GM04503 (cell line): ENCODE measurements at regions not wholly inside any gene's neighbourhood (a gene's known extent, or its start where the extent isn't known, plus 50 kb on each side); places are given as distances from the start of the nearest gene placed in this dataset.

Experiments used
- DNase-seq: peaks from one replicate; pipeline ENCODE4 v3.0.0-alpha.2; 2012; ENCODE audit warnings: low read depth

GRCh38 chr15:70473581-70474370 is 289.6 kb downstream of the UACA start:
- no peak for DNase-seq

GRCh38 chr15:70471517-70471916 is 291.8 kb downstream of the UACA start:
- no peak for DNase-seq

- no peak for DNase-seq
Measured at GRCh38 chr15:70470556-70471191, 292.7 kb downstream of the UACA start.

- DNase-seq: no peak
Measured at GRCh38 chr15:70469651-70470555, 293.5 kb downstream of the UACA start.

GRCh38 chr15:70469182-70469581 is 294.2 kb downstream of the UACA start:
- no peak for DNase-seq

- no peak for DNase-seq
Measured at GRCh38 chr15:70466895-70467529, 296.3 kb downstream of the UACA start.

- DNase-seq: no peak
Measured at GRCh38 chr15:70466305-70466704, 297.1 kb downstream of the UACA start.

- DNase-seq: no peak
Measured at GRCh38 chr15:70465812-70466211, 297.5 kb downstream of the UACA start.

- DNase-seq: no peak
Measured at GRCh38 chr15:70463453-70463834, 299.9 kb downstream of the UACA start.

GRCh38 chr15:70461992-70462391 is 301.4 kb downstream of the UACA start:
- no peak for DNase-seq

- no peak for DNase-seq
Measured at GRCh38 chr15:70461017-70461416, 302.3 kb downstream of the UACA start.

GRCh38 chr15:70459312-70459711 is 304.0 kb downstream of the UACA start:
- DNase-seq: no peak

- no peak for DNase-seq
Measured at GRCh38 chr15:70453766-70454165, 309.6 kb downstream of the UACA start.

- no peak for DNase-seq
Measured at GRCh38 chr15:70453238-70453637, 310.1 kb downstream of the UACA start.

GRCh38 chr15:70451821-70452653 is 311.3 kb downstream of the UACA start:
- no peak for DNase-seq

- no peak for DNase-seq
Measured at GRCh38 chr15:70450142-70450443, 313.3 kb downstream of the UACA start.

- no peak for DNase-seq
Measured at GRCh38 chr15:70449311-70450141, 313.8 kb downstream of the UACA start.

GRCh38 chr15:70447928-70448698 is 315.2 kb downstream of the UACA start:
- DNase-seq: no peak

GRCh38 chr15:70447521-70447920 is 315.8 kb downstream of the UACA start:
- no peak for DNase-seq

- DNase-seq: no peak
Measured at GRCh38 chr15:70447081-70447480, 316.3 kb downstream of the UACA start.
